CD1c-positive myeloid dendritic cell (primary cell): ENCODE measurements at regions not wholly inside any gene's neighbourhood (a gene's known extent, or its start where the extent isn't known, plus 50 kb on each side); places are given as distances from the start of the nearest gene placed in this dataset.
"Not testable (repeated sequence)": the region's sequence is repeated elsewhere in the genome, so short reads cannot be mapped to it uniquely, and the experiment has no call there.

Source experiments
- DNase-seq: peaks from one replicate; pipeline ENCODE4 v3.0.0-alpha.2; 2016; ENCODE audit errors: extremely low spot score

DNA sequence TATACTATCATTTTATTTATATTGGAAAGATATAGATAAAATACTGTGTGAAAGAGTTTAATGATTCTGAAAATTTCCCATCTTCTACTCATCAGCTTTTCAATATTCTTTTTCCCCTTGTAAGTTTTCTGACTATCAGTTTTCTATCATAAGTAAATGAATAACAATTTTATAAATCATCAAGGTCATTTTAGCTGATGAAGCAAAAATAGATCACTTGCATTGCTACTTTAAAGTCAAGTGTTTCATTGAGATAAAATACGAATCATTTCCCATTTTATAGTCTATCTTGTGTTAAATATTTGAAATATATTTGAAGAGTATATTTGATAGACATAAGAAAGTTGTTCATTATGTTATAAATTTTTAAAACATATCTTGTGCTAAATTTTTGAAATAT is 811.0 kb upstream of the GALNTL6 start:
- DNase-seq, result no peak

DNA sequence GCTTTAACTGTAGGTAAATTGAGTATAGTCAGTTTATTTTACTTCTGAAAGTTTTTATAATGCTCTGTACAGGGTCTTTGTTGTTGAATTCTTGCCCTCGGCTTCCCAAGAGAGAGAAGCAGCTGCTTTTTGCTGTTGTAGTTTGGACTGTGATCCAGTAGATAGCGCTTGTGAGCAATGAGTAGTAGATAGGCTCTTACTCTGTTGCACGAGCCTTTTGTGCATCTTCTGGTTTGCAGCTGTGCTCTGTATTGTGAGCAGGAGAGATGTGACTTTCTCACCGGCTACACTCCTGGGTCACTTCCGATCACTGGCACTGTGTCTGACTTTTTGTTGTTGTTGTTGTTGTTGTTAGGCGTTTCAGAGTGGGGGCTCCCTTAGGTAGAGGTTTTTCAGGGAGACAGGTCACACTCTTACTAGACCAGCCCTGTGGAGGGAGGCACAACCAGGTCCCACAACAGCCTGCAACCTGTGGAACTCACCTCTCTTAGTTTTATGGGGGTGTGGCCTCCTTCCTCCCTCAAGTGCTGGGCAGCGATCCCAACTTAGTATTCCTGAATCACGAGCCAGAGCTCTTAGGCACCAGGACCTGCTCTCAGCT is 822.1 kb upstream of the GALNTL6 start:
- peak; percentile 38 for DNase-seq

DNA sequence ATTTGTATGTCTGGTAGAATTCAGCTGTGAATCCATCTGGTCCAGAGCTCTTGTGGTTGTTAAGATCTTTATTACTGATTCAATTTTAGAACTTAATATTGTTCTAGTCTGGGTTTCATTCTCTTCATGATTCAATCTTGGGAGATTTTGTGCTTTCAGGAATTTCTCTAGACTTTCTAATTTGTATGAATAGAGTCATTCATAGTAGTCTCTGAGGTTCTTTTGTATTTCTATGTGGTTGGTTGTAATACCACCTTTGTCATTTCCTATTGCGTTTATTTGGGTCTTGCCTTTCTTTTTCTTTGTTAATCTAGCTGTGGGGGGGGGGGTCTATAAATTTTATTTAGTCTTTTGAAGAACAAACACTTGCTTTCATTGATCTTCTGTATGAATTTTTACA is 824.8 kb upstream of the GALNTL6 start:
- no peak for DNase-seq

DNA sequence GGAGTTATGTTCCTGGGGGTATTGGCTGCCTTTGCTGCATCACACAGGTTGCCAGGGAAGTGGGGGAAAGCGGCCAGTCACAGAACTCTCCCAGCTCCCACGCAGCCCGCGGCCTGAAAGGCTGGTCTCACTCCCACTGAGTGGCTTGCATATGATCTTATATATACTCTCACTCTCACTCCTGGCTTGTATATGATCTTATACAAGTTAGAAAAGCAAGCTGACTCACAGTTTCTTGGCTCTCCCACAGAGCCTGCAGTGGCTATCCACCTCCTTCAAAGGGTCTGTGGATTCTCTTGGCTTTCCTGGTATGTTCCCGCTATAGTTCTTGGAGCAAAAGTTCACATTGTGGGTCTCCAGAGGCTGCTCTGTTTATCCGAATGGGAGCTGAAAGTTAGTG is 833.5 kb upstream of the GALNTL6 start:
- no peak for DNase-seq

DNA sequence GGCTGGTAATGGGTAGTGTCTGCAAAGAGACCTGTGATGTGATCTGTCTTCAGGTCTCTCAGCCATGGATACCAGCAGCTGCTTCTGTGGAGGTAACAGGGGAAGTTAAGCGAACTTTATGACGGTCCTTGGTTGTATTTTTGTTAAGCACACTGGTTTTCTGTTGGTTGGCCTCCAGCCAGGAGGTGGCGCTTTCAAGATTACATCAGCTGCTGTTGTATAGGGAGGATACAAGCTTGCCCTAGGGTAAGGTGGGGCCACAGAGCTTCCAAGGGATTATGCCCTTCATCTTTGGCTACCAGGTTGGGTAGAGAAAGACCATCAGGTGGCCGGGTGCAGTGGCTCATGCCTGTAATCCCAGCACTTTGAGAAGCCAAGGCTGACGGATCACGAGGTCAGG is 834.2 kb upstream of the GALNTL6 start:
- DNase-seq, result no peak

DNA sequence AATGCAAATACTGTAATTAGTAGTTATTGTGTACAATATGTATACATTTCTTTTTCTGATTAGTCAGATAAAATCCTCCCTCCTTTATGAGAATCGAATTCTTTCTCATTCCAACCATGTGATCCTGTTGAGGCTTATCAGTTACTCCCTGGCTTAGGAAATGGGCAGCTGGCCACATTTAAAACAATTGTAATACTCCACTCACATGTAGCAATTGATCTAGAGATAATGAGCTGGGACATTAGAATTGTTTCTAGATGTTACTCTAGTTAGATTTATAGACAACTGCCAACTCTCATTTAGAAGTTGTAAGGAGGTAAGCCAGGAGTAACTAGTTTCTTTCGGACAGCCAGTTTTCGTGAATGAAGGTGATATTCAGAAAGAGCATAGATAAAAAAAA is 859.3 kb upstream of the AADAT start:
- no peak for DNase-seq

DNA sequence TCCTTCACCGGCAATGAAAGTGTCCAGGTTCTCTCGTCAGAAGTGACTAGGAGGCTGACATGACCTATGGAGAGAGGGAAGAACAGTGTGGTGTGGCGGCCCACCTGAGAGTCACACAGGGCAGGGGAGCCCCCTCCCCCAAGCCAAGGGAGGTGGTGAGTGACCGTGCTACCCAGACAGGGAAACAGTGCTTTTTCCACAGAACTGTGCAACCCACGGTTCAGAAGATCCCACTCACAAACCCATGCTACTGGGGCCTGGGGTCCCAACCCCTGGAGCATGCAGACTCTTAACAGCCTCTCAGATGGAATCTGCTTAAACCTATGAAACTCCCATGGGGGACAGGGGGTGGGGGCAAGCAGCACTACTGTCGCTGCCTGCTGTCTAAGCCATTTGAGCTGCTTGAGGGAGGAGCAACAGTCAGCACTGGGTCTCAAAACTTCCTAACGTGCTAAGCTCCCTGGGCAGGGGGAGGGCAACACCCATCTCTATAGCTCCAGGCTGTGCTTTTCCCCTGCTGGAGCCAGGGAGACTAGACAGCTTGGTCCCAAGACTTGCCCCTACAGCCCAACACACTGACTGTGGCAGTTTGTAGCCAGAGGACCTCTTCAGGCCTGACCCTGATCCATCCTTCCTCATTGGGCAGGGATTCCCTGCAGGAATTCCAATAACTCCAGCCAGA is 850.4 kb upstream of the AADAT start:
- DNase-seq, result no peak

DNA sequence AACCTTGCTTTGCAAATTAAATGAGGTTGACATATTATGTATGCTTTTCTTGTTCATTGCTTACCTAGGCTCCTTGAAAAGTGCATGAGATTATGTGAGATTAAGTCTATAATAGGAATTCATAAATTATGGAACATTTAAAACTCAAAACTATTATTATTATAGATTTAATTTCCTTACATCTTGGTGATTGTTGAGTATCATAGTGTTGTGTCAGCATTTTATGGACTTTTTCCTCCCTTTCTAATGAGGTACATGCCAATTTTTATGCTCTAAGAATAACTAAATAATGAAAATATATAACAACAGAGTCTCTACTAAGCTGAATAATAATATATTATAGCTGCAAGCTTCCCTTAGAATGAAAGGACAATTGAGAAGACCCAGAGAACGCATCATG is 848.8 kb upstream of the AADAT start:
- no peak for DNase-seq

DNA sequence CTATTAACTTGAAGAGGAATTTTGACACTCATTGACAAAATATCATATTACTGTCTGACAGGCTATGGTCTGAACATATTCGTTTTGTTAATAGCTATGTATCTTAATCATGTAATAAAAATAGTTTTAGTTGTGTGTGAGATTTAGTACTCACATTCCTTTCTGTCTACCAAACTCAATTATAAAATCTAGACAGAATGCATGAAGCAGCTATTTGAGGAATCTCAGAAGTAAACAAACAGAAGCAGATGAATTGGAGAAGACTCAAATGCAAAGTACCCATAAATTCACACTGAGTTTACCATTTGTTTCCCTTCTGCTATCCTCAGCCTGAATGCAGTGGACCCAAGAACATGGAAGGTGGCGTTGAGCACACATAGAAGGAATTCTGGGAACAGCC is 841.6 kb upstream of the AADAT start:
- DNase-seq, result no peak

DNA sequence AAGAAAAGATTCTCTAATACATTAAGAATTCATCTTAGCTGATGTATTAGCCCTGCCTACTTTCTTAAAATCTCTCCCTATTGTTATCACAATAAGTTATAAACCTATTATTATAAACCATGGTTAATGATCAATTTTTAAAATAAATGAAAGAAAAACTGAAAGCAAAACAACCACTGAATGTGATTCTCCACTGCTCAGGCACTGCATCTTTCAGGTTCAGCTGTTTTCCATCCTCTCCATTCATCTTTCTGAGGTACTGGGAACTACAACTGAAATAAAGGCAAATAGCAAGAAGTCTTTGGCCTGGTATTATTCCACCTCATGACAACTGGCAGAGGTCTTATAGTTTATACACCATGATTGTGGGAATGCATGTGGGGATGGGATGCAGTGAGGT is 798.9 kb upstream of the AADAT start:
- no peak for DNase-seq

DNA sequence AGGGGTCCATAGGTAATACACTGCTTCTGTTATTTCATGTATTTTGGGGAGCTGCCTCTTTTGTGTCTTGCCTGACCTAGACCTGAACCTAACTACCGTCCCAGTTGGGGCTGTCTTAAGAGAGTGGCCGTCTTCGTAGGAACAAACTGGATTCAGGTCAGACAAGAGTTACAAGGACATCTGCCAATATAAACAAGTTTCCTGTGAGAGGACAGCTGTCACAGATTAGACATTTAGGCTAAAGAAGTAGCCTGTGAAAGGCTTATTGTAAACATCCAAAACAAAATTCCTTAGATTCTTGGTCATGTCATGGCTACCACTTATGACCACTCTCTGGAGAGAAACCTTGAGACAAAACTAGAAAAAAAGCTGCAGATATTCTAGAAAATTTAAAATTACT is 797.6 kb upstream of the AADAT start:
- no peak for DNase-seq

DNA sequence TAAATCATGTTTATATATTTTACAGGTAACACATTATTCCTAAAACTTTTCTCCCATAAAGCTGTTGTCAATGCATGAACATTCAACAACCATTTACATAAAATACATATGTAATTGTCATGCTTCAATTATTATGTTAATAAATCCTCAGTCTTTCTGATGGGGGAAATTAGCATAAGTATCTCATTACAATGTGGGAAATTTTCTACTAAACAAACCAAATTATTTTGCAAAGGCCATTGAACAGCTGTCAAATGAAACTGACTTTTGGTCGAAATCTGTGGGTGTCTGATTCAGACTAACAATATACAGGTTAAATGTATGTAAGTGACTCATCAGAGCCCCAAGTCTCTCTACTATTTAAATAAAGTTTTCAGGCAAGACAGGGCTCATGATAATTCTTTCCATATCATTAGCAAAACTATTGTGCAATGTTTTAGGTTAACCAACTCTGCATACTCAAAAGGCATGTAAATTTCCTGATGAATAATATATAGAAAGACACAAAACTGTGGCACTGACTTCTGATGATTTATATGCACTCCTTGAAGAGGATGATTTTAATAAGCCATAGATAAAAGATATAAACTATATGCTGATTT is 795.3 kb upstream of the AADAT start:
- DNase-seq, result no peak

DNA sequence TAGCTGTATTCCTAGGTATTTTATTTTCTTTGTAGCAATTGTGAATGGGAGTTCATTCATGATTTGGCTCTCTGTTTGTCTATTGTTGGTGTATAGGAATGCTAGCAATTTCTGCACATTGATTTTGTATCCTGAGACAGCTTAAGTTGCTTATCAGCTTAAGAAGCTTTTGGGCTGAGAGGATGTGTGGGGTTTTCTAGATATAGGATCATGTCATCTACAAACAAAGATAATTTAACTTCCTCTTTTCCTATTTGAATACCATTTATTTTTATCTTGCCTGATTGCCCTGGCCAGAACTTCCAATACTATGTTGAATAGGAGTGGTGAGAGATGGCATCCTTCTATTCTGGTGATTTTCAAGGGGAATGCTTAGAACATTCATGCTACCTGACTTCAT is 791.9 kb upstream of the AADAT start:
- not testable (repeated sequence) for DNase-seq

DNA sequence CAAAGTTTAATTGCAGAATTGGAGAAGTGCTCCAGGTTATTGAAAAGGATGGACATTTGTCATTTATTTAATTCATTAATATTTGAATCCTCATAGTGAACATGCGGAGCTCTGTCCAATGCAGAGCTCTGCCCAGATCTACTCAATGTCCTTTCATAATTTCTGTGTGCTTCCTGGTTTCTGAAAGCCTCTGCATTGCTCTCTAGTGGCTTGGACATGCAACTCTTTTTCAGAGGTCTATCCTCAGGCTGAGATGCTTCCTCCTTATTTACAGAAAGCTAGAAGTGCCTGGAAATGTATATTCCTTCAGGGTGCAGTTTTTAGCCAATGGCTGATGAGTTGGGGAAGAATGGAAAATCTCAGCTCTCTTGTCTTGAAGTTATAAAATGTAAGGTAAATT is 786.1 kb upstream of the AADAT start:
- no peak for DNase-seq

DNA sequence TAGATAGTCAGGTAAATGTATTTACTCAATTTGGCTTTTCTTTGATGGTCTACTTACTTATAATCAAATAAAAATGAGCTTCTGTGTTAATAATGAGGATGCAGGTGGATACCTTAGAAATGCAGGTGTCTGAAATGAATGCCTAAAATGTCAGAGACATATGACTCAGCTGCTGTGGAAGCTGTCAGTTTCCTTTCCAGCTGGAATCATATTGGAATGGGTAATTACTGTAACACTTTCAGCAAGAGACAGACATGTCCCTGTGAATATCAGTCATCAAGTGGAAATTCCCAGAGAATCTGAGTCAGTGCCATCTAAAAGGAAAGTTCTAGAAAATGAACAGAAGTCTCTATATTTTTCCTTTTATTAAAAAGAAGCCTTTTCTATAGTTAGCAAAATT is 783.0 kb upstream of the AADAT start:
- DNase-seq, result no peak

DNA sequence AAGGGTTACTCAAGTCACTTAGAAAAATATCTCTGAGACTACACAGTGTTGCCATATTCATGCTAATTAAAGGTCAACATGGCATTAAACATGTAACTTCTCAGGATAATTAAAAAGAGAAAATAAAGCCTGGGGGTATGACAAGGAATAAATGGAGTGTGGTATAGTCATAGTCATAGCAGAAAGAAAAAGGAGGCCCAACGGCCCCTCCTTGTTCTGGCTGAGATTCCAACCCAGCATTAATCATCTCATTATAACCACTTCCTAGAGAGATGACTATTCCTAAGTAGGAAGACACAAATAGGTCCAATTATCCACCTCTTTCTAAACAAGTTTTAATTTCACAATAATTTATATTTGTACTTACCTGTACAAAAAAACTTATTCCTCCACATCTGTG is 778.4 kb upstream of the AADAT start:
- no peak for DNase-seq

DNA sequence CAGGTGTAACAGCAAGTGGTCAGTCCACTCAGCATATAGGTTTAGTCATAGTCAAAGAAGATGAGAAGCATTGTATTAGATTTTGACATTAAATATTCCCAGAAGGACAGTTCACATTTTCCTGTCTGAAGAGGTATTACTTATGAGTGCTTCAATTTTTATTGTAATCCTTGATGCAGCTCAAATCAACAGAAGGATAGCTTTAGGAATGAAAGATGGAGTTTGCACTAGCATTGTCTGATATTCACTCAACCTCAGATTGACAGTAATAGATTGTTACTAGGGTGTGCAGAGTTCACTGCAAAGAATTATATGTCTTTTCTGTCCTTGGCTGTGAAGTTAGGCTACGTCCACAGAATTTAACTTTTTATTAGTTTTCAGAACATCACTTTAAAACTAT is 764.3 kb upstream of the AADAT start:
- DNase-seq, result no peak

DNA sequence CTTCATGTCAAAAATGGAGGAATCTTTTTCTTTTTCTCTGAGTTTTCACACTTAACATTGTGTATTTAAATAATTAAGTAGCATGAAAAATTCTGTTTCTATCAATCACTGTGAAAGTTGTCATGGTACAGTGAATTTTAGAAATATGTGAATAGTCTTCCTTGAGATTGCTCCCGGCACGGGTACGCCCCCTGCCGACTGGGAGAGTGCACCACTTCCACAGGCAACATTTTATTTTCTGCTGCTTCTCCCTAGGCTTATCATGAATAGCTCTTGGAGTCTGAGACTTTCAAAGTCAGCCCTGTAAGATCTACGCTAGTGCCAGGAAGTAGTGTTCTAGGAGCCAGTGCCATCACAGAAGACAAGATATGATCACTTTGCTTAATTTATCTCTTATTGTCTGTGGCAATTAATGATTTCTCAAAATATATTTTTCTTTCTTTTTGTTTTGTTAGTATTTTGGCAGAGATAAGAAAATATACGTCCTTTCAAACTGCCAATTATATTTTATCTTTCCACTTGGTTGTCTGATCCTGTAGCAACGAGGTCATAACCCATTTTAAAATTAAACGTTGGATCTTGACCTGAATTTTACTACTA is 763.8 kb upstream of the AADAT start:
- peak; percentile 13 for DNase-seq

DNA sequence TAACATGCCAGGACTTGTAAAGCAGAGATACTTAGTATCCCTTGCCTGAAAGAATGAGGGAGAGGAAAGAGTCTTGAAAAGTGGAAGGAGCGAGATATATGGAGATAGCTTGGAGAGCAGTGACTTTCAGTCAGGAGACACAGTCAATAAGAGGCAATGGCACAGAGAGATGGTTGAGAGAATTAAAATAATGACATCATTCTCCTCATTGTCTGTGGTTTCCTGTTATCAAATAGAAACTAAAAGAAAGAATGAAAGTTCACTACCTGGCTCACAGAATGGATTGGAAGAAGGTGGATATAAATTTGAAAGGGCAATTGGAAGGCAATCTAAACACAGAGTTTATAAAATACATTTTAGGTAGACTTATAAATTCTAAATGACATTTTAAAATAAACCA is 760.2 kb upstream of the AADAT start:
- DNase-seq, result no peak

DNA sequence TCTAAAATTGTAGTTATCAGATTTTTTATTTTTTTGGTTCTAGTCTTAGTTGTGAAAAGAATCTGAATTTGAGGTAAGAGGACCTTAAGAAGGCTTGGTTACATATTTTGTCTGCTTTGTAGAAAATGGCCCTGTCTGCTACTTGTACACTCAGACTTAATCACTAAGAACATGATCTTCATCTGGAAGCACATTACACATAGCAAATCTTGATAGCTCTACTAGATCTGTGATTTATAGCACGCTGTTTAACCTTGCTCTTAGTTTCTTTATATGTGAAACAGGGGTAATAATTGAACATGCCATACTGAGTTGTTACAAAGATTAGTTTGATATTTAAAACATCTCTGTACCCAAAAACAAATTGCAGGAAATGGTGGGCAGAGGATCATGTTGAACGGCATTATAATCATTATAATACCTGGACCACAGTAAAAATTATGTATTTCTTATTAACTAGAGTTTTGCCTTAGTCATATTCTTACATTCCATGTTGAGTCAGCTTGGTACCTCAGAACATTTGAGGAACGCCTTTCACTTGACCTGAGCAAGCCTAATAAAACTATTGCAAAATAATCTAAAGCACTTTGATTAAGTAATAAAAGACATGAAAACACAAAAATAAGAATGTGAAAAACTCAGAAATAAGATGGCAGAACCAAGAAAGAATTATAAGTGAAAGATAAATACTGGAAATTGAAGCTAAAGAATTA is 738.0 kb upstream of the AADAT start:
- no peak for DNase-seq

DNA sequence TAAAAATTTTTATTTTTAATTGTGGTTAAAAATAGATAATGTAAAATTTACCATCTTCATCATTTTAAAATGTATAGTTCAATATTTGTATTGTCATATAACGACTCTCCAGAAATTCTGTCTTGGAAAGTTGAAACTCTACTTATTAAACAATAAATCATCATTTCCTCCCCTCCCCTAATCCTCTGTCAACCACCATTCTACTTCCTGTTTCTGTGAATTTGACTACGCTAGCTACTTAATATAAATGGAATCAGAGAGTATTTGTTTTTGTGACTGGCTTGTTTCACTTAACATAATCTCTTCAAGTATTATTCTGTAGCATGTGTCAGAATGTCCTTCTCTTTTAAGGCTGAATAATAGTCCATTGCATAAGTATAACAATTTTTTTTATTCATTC is 729.0 kb upstream of the AADAT start:
- no peak for DNase-seq

DNA sequence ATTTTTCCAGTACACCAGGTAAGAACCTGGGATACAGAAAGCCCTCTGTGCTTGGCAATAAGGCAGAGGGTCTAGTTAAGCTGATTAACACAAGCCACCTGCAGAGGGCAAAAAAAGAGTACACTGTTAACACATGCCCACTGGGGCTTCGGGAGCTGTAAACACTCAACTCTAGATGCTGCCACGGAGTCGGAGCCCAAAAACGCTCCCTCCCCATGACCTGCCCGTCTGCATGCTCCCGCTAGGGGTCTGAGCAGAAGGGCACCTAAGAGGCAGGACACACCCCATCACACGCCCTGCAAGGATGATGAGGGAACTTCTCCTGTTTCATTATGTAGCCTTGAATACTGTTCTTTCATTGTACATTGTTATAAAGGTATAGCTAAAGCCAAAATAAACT is 715.6 kb upstream of the AADAT start:
- DNase-seq, result no peak

DNA sequence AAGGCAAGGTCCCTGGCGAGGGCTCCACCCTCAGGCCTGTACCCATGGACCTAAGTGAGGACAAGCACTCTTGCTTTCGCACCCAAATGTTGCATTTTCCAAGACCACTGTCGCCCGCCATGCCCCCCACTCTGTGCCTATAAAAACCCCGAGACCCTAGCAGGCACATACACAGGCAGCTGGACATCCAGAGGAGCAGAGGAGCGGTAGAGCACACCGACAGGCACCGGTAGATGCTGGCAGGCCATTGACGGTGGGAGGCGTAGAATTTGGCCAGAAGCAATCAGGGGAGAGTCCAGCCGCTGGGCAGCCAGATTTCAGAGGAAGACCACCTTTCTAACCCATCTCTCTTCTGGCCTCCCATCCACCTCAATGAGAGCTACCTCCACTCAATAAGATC is 715.2 kb upstream of the AADAT start:
- DNase-seq, result no peak
